HepG2 (cell line): ENCODE measurements at regions not wholly inside any gene's neighbourhood (a gene's known extent, or its start where the extent isn't known, plus 50 kb on each side); places are given as distances from the start of the nearest gene placed in this dataset.

Source experiments
- ATAC-seq: fragments of 200-7000 bp; cut with Tn5 transposase; 3 replicates; pipeline ENCODE4 v1.9.1; 2020; ENCODE audit warnings: mild to moderate bottlenecking, moderate library complexity
- BruUV-seq: library from RNA; stranded (reverse); fragments of 400-500 nt; replicated peaks from 2 replicates; lab custom pipeline; 2021; lab: Mats Ljungman, UMichigan
- CTCF ChIA-PET: fragments of 300-600 bp; formaldehyde crosslinking; extraction: SDS; loops from one replicate; lab custom pipeline; 2021; ENCODE audit warnings: low total read pairs, inconsistent platforms, low intra/inter-chr PET ratio; lab: Yijun Ruan, JAX
- POLR2A ChIA-PET: fragments of 350-600 bp; sonication (Branson Sonifier 250); formaldehyde crosslinking; loops from one replicate; lab custom pipeline; 2020; ENCODE audit warnings: antibody characterized with exemption, inconsistent platforms; lab: Yijun Ruan, JAX
- DNase-seq: peaks from one replicate; pipeline ENCODE4 v3.0.0-alpha.2; 2015; ENCODE audit warnings: low spot score
- FAIRE-seq: peaks from 3 replicates; lab custom pipeline; 2011; peaks lifted over from hg19 to GRCh38; lab: Jason Lieb, UNC
- H2AFZ ChIP-seq: one replicate; pipeline ENCODE4 v1.6.1; 2011; ENCODE audit warnings: low read length, inconsistent platforms
- H3K27ac ChIP-seq: fragments of 300-600 bp; 3 replicates; pipeline ENCODE4 v1.8.0; 2011; ENCODE audit warnings: mixed run types, mild to moderate bottlenecking, mixed read lengths, low read length, inconsistent platforms; ENCODE audit not compliant: insufficient read depth; ENCODE audit errors: extremely low read length
- H3K27me3 ChIP-seq, 2 experiments: fragments of 200-600 bp in 1 of 2; 2 replicates in 1 of 2; 3 replicates in 1 of 2; pipeline versions ENCODE4 v1.6.0 to v1.8.0; 2011; ENCODE audit warnings: low read length in 2 of 2, mild to moderate bottlenecking in 2 of 2, moderate library complexity in 2 of 2, inconsistent platforms in 1 of 2; ENCODE audit not compliant: insufficient read depth in 2 of 2, control insufficient read depth in 1 of 2
- H3K36me3 ChIP-seq, 2 experiments: fragments of 200-600 bp in 1 of 2; replicated peaks in 1 of 2; 2 replicates in 1 of 2; 3 replicates in 1 of 2; pipeline versions ENCODE4 v1.5.1 to v1.8.0; 2011; ENCODE audit warnings: low read length in 2 of 2, inconsistent platforms in 1 of 2; ENCODE audit not compliant: insufficient read depth in 2 of 2, control insufficient read depth in 1 of 2
- H3K4me1 ChIP-seq: 2 replicates; pipeline ENCODE4 v1.5.1; 2012; ENCODE audit warnings: low read length, inconsistent platforms; ENCODE audit not compliant: insufficient read depth
- H3K4me2 ChIP-seq: 2 replicates; pipeline ENCODE4 v1.6.0; 2011; ENCODE audit warnings: low read depth, low read length, inconsistent platforms
- H3K4me3 ChIP-seq, 3 experiments: fragments of 200-600 bp in 1 of 3; sonication (generic), shearing (Covaris generic) in 1 of 3; replicated peaks in 1 of 3; 2 replicates each; pipeline ENCODE4 v1.5.1; 2011 to 2016; ENCODE audit warnings: low read length in 3 of 3, inconsistent platforms in 2 of 3, low read depth in 2 of 3, mild to moderate bottlenecking in 2 of 3, control low read depth in 1 of 3, mixed read lengths in 1 of 3; ENCODE audit not compliant: insufficient read depth in 1 of 3
- H3K79me2 ChIP-seq: one replicate; pipeline ENCODE4 v1.6.1; 2011; ENCODE audit warnings: low read length, inconsistent platforms; ENCODE audit not compliant: insufficient read depth
- H3K9ac ChIP-seq: 2 replicates; pipeline ENCODE4 v1.6.0; 2011; ENCODE audit warnings: mild to moderate bottlenecking, low read depth, low read length, inconsistent platforms; ENCODE audit not compliant: insufficient read depth
- H3K9me3 ChIP-seq: 2 replicates; pipeline ENCODE4 v1.5.1; 2012; ENCODE audit warnings: mild to moderate bottlenecking, low read length
- H4K20me1 ChIP-seq: 2 replicates; pipeline ENCODE4 v1.6.0; 2011; ENCODE audit warnings: inconsistent platforms, mild to moderate bottlenecking, low read length, moderate library complexity; ENCODE audit not compliant: insufficient read depth
- AGO2 ChIP-seq: fragments of 200-400 bp; formaldehyde crosslinking; optimal IDR thresholded peaks from 2 replicates; pipeline ENCODE3; 2017; ENCODE audit warnings: mild to moderate bottlenecking, low read depth, low read length, moderate library complexity
- CBX2 ChIP-seq, 2 experiments: fragments of 200-600 bp in 1 of 2; sonication (generic); formaldehyde crosslinking in 1 of 2; IDR thresholded peaks; 2 replicates each; pipeline versions ENCODE4 v1.7.0 to v1.8.1; 2018 to 2022; ENCODE audit warnings: low read depth in 2 of 2, low read length in 1 of 2, mild to moderate bottlenecking in 1 of 2, missing genetic modification reagents in 1 of 2
- CENPT ChIP-seq: sonication (generic); formaldehyde crosslinking; IDR thresholded peaks from 2 replicates; pipeline ENCODE4 v1.8.0; 2022; ENCODE audit warnings: low read depth, mild to moderate bottlenecking, moderate library complexity, missing genetic modification reagents
- GABPA ChIP-seq, 2 experiments: IDR thresholded peaks; 2 replicates each; pipeline ENCODE4 v1.6.1; 2011 to 2016; ENCODE audit warnings: low read depth in 2 of 2, low read length in 1 of 2, missing biosample characterization in 1 of 2, missing genetic modification characterization in 1 of 2
- JARID2 ChIP-seq: sonication (generic); formaldehyde crosslinking; IDR thresholded peaks from 2 replicates; pipeline ENCODE4 v1.8.1; 2023; ENCODE audit warnings: missing genetic modification reagents, inconsistent platforms; ENCODE audit not compliant: insufficient replicate concordance
- KLF9 ChIP-seq: IDR thresholded peaks from 2 replicates; pipeline ENCODE4 v1.6.1; 2016; ENCODE audit warnings: low read depth
- REL ChIP-seq: sonication (generic); formaldehyde crosslinking; conservative IDR thresholded peaks from 2 replicates; pipeline ENCODE4 v1.8.0; 2022; ENCODE audit warnings: mild to moderate bottlenecking, missing genetic modification reagents, moderate library complexity
- SIX1 ChIP-seq: sonication (generic); formaldehyde crosslinking; IDR thresholded peaks from 2 replicates; pipeline ENCODE4 v1.4.0; 2020; ENCODE audit warnings: missing genetic modification reagents, borderline replicate concordance
- SRSF4 ChIP-seq: fragments of 200-400 bp; formaldehyde crosslinking; IDR thresholded peaks from one replicate; pipeline ENCODE4 v1.6.1; 2018; ENCODE audit warnings: mild to moderate bottlenecking, low read depth, low read length, moderate library complexity; ENCODE audit not compliant: poor library complexity, severe bottlenecking
- XRCC5 ChIP-seq: fragments of 200-400 bp; formaldehyde crosslinking; optimal IDR thresholded peaks from 2 replicates; pipeline ENCODE3; 2017; ENCODE audit warnings: mild to moderate bottlenecking, low read length
- ZNF12 ChIP-seq: sonication (generic); formaldehyde crosslinking; IDR thresholded peaks from 2 replicates; pipeline ENCODE4 v1.5.0; 2020; ENCODE audit warnings: missing genetic modification reagents
- ZNF446 ChIP-seq: sonication (generic); formaldehyde crosslinking; IDR thresholded peaks from 2 replicates; pipeline ENCODE4 v1.5.0; 2020; ENCODE audit warnings: mild to moderate bottlenecking, missing genetic modification reagents
- ZNF570 ChIP-seq: sonication (generic); formaldehyde crosslinking; IDR thresholded peaks from 2 replicates; pipeline ENCODE4 v1.4.0; 2020; ENCODE audit warnings: mild to moderate bottlenecking, missing genetic modification reagents, borderline replicate concordance
- WGBS: methylation state at CpG from one replicate; pipeline ENCODE4 v1.1.6; 2017; ENCODE audit warnings: low lambda C conversion rate; 5-methylcytosine and 5-hydroxymethylcytosine counted together
- in situ Hi-C: cut with HindIII; loops from 2 replicates; pipeline ENCODE4 v1.10.0; 2017; ENCODE audit warnings: low pct_unique_long_range_greater_than_20kb; ENCODE audit not compliant: extremely low pct_ligation_motif_present
- intact Hi-C: fragments of 100-400 bp; cut with micrococcal nuclease; formaldehyde crosslinking; loops from one replicate; pipeline ENCODE4 v1.10.0; 2022; ENCODE audit not compliant: unreplicated experiment
- TF ChIP-seq, protein P1 (sequence below): sonication (generic); formaldehyde crosslinking; IDR thresholded peaks from 2 replicates; pipeline ENCODE4 v1.5.1; 2020; ENCODE audit warnings: mild to moderate bottlenecking, missing genetic modification reagents, borderline replicate concordance
- TF ChIP-seq, protein P2 (sequence below): sonication (generic); formaldehyde crosslinking; IDR thresholded peaks from 2 replicates; pipeline ENCODE4 v1.8.0; 2022; ENCODE audit warnings: missing genetic modification reagents, low read depth, mild to moderate bottlenecking, borderline replicate concordance
- TF ChIP-seq, protein P3 (sequence below): sonication (generic); formaldehyde crosslinking; conservative IDR thresholded peaks from 2 replicates; pipeline ENCODE4 v1.8.0; 2022; ENCODE audit warnings: missing genetic modification reagents

DNA sequence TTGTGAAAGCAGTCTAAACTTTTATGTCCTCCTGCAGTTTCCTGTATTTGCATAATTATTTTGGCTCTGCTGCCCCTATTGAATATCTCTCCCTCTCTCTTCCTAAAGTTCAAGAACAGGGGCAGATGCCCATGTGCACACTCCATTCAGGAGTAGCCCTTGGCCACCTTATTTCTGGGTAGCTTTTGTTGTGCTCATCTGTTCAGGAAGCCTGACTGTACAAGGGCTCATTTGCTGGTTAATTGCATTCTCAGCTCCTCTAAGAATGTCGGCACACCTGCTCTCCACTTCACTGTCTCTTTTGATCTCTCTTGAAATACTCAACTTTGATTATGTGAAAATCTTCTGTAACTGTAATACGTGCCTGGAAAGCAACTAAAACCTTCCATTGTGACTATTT, 1378.8 kb upstream of the CDH8 start:
- Histone ChIP-seq H3K9me3 (peaks cover 36% of the 10 kb centered on the region), H3K36me3 (no peaks in the 10 kb centered on the region), H3K4me1 (no peaks in the 10 kb centered on the region), H3K27ac (no peak overlapping the region), H3K4me3 (no peak overlapping the region), H3K27me3 (no peaks in the 10 kb centered on the region), H3K9ac (no peak overlapping the region), H2AFZ (no peak overlapping the region), H3K4me2 (no peak overlapping the region), H4K20me1 (no peaks in the 10 kb centered on the region), H3K79me2 (no peaks in the 10 kb centered on the region)
- WGBS, result 0% methylated on average over 2 of the region's 2 CpGs
- DNase-seq, result no peak
- POLR2A ChIA-PET, result no interaction called here
- no peak for TF ChIP-seq KLF9 (CRISPR knock-in tag)
- TF ChIP-seq SIX1 (CRISPR knock-in tag), result no peak
- TF ChIP-seq ZNF446 (CRISPR knock-in tag), result no peak
- TF ChIP-seq, protein P1, sequence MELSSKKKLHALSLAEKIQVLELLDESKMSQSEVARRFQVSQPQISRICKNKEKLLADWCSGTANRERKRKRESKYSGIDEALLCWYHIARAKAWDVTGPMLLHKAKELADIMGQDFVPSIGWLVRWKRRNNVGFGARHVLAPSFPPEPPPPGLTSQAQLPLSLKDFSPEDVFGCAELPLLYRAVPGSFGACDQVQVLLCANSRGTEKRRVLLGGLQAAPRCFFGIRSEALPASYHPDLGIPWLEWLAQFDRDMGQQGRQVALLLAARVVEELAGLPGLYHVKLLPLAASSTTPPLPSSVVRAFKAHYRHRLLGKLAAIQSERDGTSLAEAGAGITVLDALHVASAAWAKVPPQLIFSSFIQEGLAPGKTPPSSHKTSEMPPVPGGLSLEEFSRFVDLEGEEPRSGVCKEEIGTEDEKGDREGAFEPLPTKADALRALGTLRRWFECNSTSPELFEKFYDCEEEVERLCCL (CRISPR knock-in tag), result no peak
- TF ChIP-seq, protein P2, sequence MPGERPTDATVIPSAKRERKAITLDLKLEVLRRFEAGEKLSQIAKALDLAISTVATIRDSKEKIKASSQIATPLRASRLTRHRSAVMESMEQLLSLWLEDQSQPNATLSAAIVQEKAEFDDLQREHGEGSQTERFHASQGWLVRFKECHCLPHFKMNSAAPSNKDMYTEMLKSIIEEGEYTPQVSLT (CRISPR knock-in tag), result no peak
- TF ChIP-seq CENPT (CRISPR knock-in tag), result no peak
- no peak for TF ChIP-seq SRSF4
- no peak for TF ChIP-seq REL (CRISPR knock-in tag)
- TF ChIP-seq AGO2, result no peak
- TF ChIP-seq ZNF570, result no peak
- TF ChIP-seq CBX2 (IDR thresholded peaks at IDR 0.05; ENCODE audit: low read depth, low read length), result no peak
- TF ChIP-seq CBX2 (CRISPR knock-in tag; IDR thresholded peaks at IDR 0.05; ENCODE audit: low read depth), result no peak
- TF ChIP-seq, protein P3, sequence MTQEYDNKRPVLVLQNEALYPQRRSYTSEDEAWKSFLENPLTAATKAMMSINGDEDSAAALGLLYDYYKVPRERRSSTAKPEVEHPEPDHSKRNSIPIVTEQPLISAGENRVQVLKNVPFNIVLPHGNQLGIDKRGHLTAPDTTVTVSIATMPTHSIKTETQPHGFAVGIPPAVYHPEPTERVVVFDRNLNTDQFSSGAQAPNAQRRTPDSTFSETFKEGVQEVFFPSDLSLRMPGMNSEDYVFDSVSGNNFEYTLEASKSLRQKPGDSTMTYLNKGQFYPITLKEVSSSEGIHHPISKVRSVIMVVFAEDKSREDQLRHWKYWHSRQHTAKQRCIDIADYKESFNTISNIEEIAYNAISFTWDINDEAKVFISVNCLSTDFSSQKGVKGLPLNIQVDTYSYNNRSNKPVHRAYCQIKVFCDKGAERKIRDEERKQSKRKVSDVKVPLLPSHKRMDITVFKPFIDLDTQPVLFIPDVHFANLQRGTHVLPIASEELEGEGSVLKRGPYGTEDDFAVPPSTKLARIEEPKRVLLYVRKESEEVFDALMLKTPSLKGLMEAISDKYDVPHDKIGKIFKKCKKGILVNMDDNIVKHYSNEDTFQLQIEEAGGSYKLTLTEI (CRISPR knock-in tag), result no peak
- TF ChIP-seq GABPA (IDR thresholded peaks at IDR 0.05; ENCODE audit: low read depth, low read length), result no peak
- TF ChIP-seq GABPA (CRISPR knock-in tag; IDR thresholded peaks at IDR 0.05; ENCODE audit: low read depth), result no peak
- TF ChIP-seq JARID2 (CRISPR knock-in tag), result no peak
- TF ChIP-seq ZNF12 (CRISPR knock-in tag), result no peak
- TF ChIP-seq XRCC5, result no peak
- FAIRE-seq, result no peak
- intact Hi-C loops (no loop called here), in situ Hi-C loops (no loop called here)
- no TSS peak for BruUV-seq
- ATAC-seq, result no peak
- CTCF ChIA-PET, result no interaction called here
